Upper lobe of left lung (tissue), 4 donors: ENCODE measurements at regions not wholly inside any gene's neighbourhood (a gene's known extent, or its start where the extent isn't known, plus 50 kb on each side); places are given as distances from the start of the nearest gene placed in this dataset.

Source experiments
- EP300 ChIP-seq, 4 donors: sonication (generic); formaldehyde crosslinking; IDR thresholded peaks; one replicate each; pipeline ENCODE4 v1.5.1; 2017; ENCODE audit warnings: antibody characterized with exemption in 4 of 4, control low read depth in 2 of 4
- POLR2A ChIP-seq, 4 donors: fragments of 450-650 bp; IDR thresholded peaks; one replicate each; pipeline ENCODE4 v1.5.1; 2016 to 2017; ENCODE audit warnings: antibody characterized with exemption in 4 of 4, mild to moderate bottlenecking in 2 of 4
- POLR2AphosphoS5 ChIP-seq, 2 donors: sonication (generic); formaldehyde crosslinking; IDR thresholded peaks; one replicate each; pipeline ENCODE4 v1.5.1; 2017; ENCODE audit warnings: antibody characterized with exemption in 2 of 2
- TF ChIP-seq, protein P1 (sequence below), 6 experiments: fragments of 450-650 bp in 4 of 6; fragments of 200-600 bp in 2 of 6; sonication (generic) in 2 of 6; IDR thresholded peaks; one replicate each; pipeline ENCODE4 v1.5.1; 2016 to 2019; ENCODE audit warnings: antibody characterized with exemption in 6 of 6

DNA sequence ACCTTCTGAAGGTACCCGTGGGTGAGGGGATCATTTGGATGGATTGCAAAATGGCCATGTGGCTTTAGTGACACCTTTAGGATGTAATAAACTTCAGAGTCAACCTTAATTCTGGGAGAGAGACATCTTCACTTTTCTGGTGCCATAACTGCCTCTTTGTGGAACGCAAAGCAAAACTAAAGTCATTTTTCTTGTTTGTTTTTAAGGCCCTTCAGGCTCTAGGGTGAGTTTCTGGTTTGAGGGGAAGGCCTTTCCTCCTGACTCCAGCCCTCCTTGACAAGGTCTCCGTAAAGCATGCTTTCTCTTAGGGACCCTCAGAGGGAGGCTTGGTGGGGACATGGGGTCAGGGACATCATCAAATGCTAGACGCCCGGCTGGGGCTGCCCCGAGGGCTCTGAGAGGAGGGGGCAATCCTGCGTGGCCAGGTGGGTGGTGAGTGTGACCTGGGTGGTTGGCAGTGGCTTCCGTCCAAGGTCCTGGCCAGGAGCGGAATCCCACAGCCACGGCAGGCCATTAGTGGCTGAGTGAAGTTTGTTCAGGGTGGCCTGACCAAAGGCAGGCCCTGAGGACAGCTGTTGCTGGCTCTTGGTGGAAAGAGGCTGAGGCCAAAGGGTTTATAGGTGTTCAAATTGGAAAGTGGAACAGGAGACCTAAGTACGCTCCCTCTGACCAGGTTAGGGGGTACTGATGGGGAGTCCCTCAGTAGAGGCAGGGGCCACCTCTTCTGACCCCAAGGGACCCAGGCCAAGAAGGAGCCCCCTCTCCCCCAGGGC, 112.2 kb downstream of the METRNL start:
- TF ChIP-seq POLR2AphosphoS5 (IDR thresholded peaks at IDR 0.05), result no peak
- TF ChIP-seq, protein P1, sequence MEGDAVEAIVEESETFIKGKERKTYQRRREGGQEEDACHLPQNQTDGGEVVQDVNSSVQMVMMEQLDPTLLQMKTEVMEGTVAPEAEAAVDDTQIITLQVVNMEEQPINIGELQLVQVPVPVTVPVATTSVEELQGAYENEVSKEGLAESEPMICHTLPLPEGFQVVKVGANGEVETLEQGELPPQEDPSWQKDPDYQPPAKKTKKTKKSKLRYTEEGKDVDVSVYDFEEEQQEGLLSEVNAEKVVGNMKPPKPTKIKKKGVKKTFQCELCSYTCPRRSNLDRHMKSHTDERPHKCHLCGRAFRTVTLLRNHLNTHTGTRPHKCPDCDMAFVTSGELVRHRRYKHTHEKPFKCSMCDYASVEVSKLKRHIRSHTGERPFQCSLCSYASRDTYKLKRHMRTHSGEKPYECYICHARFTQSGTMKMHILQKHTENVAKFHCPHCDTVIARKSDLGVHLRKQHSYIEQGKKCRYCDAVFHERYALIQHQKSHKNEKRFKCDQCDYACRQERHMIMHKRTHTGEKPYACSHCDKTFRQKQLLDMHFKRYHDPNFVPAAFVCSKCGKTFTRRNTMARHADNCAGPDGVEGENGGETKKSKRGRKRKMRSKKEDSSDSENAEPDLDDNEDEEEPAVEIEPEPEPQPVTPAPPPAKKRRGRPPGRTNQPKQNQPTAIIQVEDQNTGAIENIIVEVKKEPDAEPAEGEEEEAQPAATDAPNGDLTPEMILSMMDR (IDR thresholded peaks at IDR 0.05), result no peak
- no peak for TF ChIP-seq POLR2A (IDR thresholded peaks at IDR 0.05)
- TF ChIP-seq EP300 (IDR thresholded peaks at IDR 0.05), result no peak
